Stomach (tissue), 8 donors: ENCODE measurements at regions not wholly inside any gene's neighbourhood (a gene's known extent, or its start where the extent isn't known, plus 50 kb on each side); places are given as distances from the start of the nearest gene placed in this dataset.

Source experiments
- DNase-seq, 2 donors: peaks; one replicate each; pipeline versions ENCODE4 v3.0.0 to v3.0.0-alpha.2; 2013 to 2019
- H3K27ac ChIP-seq, 5 donors: fragments of 200-600 bp in 4 of 5; sonication (generic) in 4 of 5; one replicate each; pipeline ENCODE4 v1.5.1; 2013 to 2019; ENCODE audit warnings: mild to moderate bottlenecking in 1 of 5, moderate library complexity in 1 of 5
- H3K27me3 ChIP-seq, 3 donors: fragments of 200-600 bp; sonication (generic); one replicate each; pipeline ENCODE4 v1.5.1; 2017 to 2019; ENCODE audit warnings: mixed run types in 1 of 3
- H3K36me3 ChIP-seq, 4 donors: fragments of 200-600 bp; sonication (generic); 1 replicate in 3 of 4; 2 replicates in 1 of 4; pipeline ENCODE4 v1.5.1; 2016 to 2019
- H3K4me1 ChIP-seq, 4 donors: fragments of 200-600 bp; sonication (generic); one replicate each; pipeline ENCODE4 v1.5.1; 2016 to 2019
- H3K4me3 ChIP-seq, 4 donors: fragments of 200-600 bp; sonication (generic) in 3 of 4; one replicate each; pipeline ENCODE4 v1.5.1; 2016 to 2019; ENCODE audit warnings: mild to moderate bottlenecking in 1 of 4
- H3K9me3 ChIP-seq, 4 donors: fragments of 200-600 bp; sonication (generic); one replicate each; pipeline ENCODE4 v1.5.1; 2016 to 2019
- CTCF ChIP-seq, 7 experiments: fragments of 450-650 bp in 4 of 7; fragments of 200-600 bp in 3 of 7; sonication (generic) in 3 of 7; IDR thresholded peaks; one replicate each; pipeline ENCODE4 v1.5.1; 2016 to 2019; ENCODE audit warnings: antibody characterized with exemption in 7 of 7, control low read depth in 2 of 7, mild to moderate bottlenecking in 1 of 7
- EP300 ChIP-seq: sonication (generic); formaldehyde crosslinking; IDR thresholded peaks from one replicate; pipeline ENCODE4 v1.6.1; 2017; ENCODE audit warnings: antibody characterized with exemption
- POLR2A ChIP-seq, 4 donors: fragments of 450-650 bp; IDR thresholded peaks; one replicate each; pipeline ENCODE4 v1.6.1; 2016; ENCODE audit warnings: antibody characterized with exemption in 4 of 4, control low read depth in 2 of 4, mild to moderate bottlenecking in 1 of 4, moderate library complexity in 1 of 4
- POLR2AphosphoS5 ChIP-seq, 3 donors: sonication (generic); formaldehyde crosslinking; IDR thresholded peaks; one replicate each; pipeline ENCODE4 v1.6.1; 2016; ENCODE audit warnings: antibody characterized with exemption in 3 of 3
- WGBS, 5 donors: extraction: QIAGEN DNeasy Blood & Tissue Kit in 3 of 5; methylation state at CpG; one replicate each; pipeline versions ENCODE4 v1.1.5 to v1.1.7; 2013 to 2018; 5-methylcytosine and 5-hydroxymethylcytosine counted together
- intact Hi-C: fragments of 100-400 bp; cut with DNase I; formaldehyde crosslinking; loops from one replicate; pipeline ENCODE4 v1.15.1; 2023; ENCODE audit warnings: low total_unique reads
- donor health status: healthy with polysubstance abuse.
- donor health status: Bipolar disorder and iron deficiency.
- donor health status: healthy.

- DNase-seq: no peak
- Histone ChIP-seq H3K27ac (no peak overlapping the region), H3K36me3 (no peaks in the 10 kb centered on the region), H3K27me3 (no peaks in the 10 kb centered on the region), H3K4me3 (no peak overlapping the region), H3K4me1 (no peaks in the 10 kb centered on the region), H3K9me3 (no peaks in the 10 kb centered on the region)
- TF ChIP-seq POLR2AphosphoS5 (IDR thresholded peaks at IDR 0.05) (no peak), POLR2A (IDR thresholded peaks at IDR 0.05) (no peak), EP300 (no peak), CTCF (IDR thresholded peaks at IDR 0.05) (no peak)
- intact Hi-C loops: no loop called here
- WGBS, 5 donors: 4 to 59% (median 40%) methylated on average over 1 of the region's 1 CpG
Observed at GRCh38 chr12:97151481-97151880, 244.4 kb downstream of the NEDD1 start.

GRCh38 chr12:97159377-97159776 lies 252.3 kb downstream of the NEDD1 start:
- no peak for DNase-seq
- TF ChIP-seq CTCF (IDR thresholded peaks at IDR 0.05) (no peak), POLR2A (IDR thresholded peaks at IDR 0.05) (no peak), EP300 (no peak), POLR2AphosphoS5 (IDR thresholded peaks at IDR 0.05) (no peak)
- 46 to 59% (median 50%) methylated on average over 5 of the region's 5 CpGs for WGBS, 5 donors
- no peaks in the 10 kb centered on the region for H3K9me3 ChIP-seq
- H3K4me1 ChIP-seq: no peaks in the 10 kb centered on the region
- no peak overlapping the region for H3K27ac ChIP-seq
- intact Hi-C loops: no loop called here
- H3K36me3 ChIP-seq: no peaks in the 10 kb centered on the region
- H3K4me3 ChIP-seq: no peak overlapping the region
- no peaks in the 10 kb centered on the region for H3K27me3 ChIP-seq

- 90 to 99% (median 93%) methylated on average over 2 of the region's 2 CpGs for WGBS, 5 donors
- no peak for DNase-seq
- Histone ChIP-seq H3K27ac (no peak overlapping the region), H3K4me3 (no peak overlapping the region), H3K36me3 (no peaks in the 10 kb centered on the region), H3K27me3 (no peaks in the 10 kb centered on the region), H3K9me3 (no peaks in the 10 kb centered on the region), H3K4me1 (no peaks in the 10 kb centered on the region)
- intact Hi-C loops: no loop called here
- TF ChIP-seq EP300 (no peak), POLR2A (IDR thresholded peaks at IDR 0.05) (no peak), POLR2AphosphoS5 (IDR thresholded peaks at IDR 0.05) (no peak), CTCF (IDR thresholded peaks at IDR 0.05) (no peak)
Observed at GRCh38 chr12:97160277-97160676, 253.2 kb downstream of the NEDD1 start.

- no peak for DNase-seq
- Histone ChIP-seq H3K36me3 (no peaks in the 10 kb centered on the region), H3K4me3 (no peak overlapping the region), H3K9me3 (no peaks in the 10 kb centered on the region), H3K4me1 (no peaks in the 10 kb centered on the region), H3K27ac (no peak overlapping the region), H3K27me3 (no peaks in the 10 kb centered on the region)
- 37 to 74% (median 70%) methylated on average over 1 of the region's 1 CpG for WGBS, 5 donors
- intact Hi-C loops: no loop called here
- TF ChIP-seq CTCF (IDR thresholded peaks at IDR 0.05) (no peak), POLR2AphosphoS5 (IDR thresholded peaks at IDR 0.05) (no peak), EP300 (no peak), POLR2A (IDR thresholded peaks at IDR 0.05) (no peak)
Observed at GRCh38 chr12:97162173-97162572, 255.1 kb downstream of the NEDD1 start.

GRCh38 chr12:97164936-97165335 lies 257.9 kb downstream of the NEDD1 start:
- H3K27ac ChIP-seq: no peak overlapping the region
- no peaks in the 10 kb centered on the region for H3K36me3 ChIP-seq
- H3K9me3 ChIP-seq: no peaks in the 10 kb centered on the region
- H3K4me3 ChIP-seq: no peak overlapping the region
- H3K27me3 ChIP-seq: no peaks in the 10 kb centered on the region
- 66 to 85% (median 74%) methylated on average over 3 of the region's 3 CpGs for WGBS, 5 donors
- TF ChIP-seq CTCF (IDR thresholded peaks at IDR 0.05) (no peak), EP300 (no peak), POLR2AphosphoS5 (IDR thresholded peaks at IDR 0.05) (no peak), POLR2A (IDR thresholded peaks at IDR 0.05) (no peak)
- H3K4me1 ChIP-seq: no peaks in the 10 kb centered on the region
- intact Hi-C loops: no loop called here
- no peak for DNase-seq
